Fibroblast of skin of right biceps (primary cell): ENCODE measurements at regions not wholly inside any gene's neighbourhood (a gene's known extent, or its start where the extent isn't known, plus 50 kb on each side); places are given as distances from the start of the nearest gene placed in this dataset.
"Not testable (repeated sequence)": the region's sequence is repeated elsewhere in the genome, so short reads cannot be mapped to it uniquely, and the experiment has no call there.

ENCODE experiments used
- DNase-seq: peaks from one replicate; pipeline ENCODE4 v3.0.0-alpha.2; 2013

DNA sequence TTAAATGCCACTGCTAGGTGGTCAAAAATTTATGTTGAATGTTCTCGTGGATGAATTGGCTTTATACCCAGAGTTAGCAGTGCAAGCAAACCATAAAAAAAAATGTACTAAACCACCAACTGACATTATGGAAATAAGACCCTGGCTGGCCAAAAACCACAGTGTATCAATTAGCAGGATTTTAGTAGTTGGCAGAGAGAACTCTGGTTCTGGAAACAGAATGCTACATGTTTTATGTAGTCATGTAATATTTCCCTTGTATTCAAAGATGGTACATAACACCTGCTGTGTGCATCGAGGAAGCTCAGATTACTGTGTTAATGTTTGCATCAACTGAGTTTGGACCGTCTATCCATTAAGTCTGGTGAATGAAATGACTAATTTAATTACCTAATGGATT lies 618.5 kb downstream of the CCSER2 start:
- no peak for DNase-seq

DNA sequence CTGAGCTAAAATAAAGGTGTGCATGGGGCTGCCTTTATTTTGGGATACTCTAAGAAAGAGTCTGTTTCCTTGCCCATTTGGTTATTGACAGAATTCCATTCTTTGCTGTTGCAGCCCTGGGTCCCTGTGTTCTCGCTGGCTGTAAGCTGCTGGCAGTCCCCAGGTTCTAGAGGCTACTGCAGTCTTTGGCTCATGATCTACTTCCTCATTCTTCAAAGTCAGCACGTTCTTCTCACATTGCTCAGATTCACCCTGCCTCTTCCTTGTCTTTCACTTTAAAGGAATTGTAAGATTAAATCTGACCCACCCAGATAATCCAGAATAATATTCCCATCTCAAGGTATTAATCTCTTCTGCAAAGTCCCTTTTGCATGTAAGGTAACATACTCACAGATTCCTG lies 620.3 kb downstream of the CCSER2 start:
- no peak for DNase-seq

DNA sequence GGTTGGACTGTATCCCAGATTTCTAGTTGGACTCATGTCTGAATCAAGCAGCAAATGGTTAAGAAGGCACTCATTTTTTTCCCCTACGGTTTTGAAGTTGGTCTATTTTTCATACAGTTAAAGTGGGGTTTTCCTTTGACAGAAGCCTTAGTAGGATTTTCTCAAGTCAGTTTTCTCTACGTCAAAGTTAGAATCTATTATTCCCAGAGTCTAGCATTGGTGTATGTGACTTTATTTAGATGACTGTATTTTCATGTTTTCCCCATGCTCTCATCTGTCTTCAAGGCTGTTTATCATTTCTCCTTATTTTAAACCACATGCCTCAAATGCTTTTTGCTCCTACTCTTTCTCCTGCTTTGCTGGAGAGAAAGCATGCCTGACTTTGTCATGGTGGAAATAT lies 623.2 kb downstream of the CCSER2 start:
- no peak for DNase-seq

DNA sequence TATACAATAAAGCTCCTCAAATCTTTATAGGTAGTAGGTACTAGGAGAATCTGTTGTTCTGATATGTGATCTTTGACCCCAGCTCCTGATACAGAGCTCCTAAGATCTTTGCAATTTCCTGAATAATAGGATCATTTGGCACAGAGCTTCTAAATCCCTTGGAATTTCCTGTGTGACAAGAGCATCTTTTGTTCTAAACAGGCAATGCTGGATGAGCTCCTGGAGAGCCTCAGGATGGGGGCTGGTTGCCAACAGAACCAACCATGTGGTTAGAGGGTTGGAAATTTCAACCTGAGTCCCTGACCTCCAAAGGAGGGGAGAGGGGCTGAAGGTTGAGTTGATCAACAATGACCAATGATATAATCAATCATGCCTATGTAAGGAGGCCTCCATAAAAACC lies 629.0 kb downstream of the CCSER2 start:
- DNase-seq = no peak

DNA sequence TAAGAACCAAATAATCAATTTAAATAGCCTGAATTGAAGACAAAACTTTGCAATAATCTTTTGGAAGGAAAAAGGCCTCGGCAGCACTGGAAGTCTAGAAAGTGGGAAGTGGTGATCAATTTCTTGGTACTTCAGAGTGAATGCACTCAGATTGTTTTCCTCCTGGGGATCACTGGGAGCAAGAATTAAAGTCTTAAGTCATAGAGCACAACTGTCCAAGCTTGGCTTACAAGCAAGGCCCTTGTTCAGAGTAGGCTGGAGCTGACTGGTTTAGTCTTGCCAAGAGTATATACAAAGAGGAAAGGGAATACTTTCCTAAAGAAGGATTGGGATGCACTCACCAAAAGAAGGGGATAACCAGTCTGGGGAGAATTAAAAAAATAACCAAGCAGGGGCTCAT lies 637.1 kb downstream of the CCSER2 start:
- no peak for DNase-seq

DNA sequence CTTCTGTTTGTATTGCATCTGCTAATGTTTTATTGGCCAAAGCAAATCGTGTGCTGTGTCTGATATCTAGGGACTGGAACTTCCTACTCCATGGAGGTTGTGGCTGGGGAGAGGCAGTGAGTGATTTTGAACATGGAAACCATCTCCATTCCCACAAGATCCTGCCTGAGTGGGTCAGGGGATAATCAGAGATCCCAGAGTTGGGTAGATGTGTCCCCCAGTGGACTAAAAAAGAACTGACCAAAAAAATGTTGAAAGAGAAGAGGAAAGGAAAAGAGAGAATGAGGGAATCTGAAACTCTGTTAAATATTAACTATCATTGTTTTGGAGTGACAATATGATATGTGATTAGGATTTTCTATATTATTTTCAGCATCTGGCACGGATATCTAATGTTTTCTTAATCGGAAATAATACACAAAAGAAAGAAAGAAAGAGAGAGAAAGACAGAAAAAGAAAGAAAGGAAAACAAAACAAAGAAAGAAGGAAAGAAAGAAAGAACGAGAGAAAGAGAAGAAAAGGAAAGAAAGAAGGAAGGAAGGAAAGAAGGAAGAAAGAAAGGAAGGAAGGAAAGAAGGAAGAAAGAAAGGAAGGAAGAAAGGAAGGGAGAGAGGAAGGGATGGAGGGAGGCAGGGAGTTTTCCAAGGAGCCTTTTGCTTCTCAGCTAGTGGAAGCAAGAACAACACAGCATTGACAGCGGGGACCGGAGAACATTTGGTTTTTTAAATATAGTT lies 638.5 kb downstream of the CCSER2 start:
- no peak for DNase-seq

DNA sequence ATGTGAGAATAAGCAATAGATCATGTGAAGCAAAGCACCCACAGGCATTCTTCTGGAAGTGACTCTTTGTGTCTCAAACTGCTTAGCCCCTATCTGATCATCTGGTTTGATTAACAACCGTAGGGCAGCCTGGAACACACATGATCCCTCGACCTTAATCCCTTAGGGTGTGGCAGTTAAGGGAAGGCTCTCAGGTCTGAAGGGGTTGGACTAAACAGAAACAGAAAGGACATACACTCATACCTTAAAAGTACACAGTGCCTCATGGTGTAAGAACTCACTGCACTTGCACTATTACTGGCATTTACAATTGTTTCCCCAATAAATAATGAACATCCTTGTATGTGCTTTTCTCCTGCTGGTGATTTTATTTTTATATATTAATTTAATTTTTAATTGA lies 640.9 kb downstream of the CCSER2 start:
- DNase-seq = not testable (repeated sequence)

DNA sequence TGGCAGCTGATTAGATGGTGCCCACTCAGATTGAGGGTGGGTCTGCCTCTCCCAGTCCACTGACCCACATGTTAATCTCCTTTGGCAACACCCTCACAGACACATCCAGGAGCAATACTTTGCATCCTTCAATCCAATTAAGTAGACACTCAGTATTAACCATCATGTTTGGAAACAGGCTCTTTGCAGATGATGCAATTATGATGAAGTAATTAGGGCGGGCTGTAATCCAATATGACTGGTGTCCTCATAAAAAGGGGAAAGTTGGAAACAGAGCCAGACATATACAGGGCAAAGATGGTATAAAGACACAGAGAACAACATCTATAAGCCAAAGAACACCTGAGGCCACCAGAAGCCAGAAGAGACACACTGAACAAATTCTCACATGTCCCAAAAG lies 658.6 kb downstream of the CCSER2 start:
- DNase-seq = no peak

DNA sequence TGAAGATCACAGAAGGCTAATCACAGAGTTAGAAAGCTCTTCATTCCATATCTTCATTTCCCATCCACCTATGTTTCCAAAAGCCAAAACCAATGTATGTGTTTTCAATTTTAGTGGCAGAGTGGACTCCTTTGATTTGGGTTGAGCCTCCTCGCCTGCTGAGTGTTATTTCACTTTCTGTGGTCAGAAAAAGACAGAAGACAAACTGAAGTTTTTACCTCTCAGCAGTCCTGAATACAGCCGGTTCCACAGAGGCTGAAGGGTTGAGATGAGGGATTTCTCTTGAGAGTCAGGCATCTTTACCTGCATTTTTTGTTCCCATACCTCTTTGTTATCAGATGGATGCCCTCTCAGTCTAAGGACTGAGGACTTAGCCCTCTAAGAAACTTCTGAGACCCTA lies 659.6 kb downstream of the CCSER2 start:
- no peak for DNase-seq

DNA sequence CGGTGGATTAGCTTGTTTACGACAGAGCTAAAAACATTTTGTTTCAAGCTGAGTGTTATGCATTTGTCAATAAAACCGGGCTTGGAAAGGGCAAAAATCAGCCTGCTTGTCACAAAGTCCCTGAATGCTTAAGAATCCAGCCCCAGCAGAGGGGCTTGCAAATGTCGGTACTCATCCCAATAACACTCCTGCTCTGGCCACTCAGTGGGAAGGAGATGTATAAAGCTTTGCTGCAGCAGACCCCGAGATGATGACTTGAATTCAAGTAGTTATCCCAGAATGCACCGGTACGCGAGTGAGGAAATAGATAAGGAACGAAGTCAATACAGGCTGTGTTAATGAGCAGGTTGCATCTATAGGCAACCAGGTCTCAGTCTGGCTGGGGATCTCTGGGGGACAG lies 662.3 kb downstream of the CCSER2 start:
- DNase-seq = no peak

DNA sequence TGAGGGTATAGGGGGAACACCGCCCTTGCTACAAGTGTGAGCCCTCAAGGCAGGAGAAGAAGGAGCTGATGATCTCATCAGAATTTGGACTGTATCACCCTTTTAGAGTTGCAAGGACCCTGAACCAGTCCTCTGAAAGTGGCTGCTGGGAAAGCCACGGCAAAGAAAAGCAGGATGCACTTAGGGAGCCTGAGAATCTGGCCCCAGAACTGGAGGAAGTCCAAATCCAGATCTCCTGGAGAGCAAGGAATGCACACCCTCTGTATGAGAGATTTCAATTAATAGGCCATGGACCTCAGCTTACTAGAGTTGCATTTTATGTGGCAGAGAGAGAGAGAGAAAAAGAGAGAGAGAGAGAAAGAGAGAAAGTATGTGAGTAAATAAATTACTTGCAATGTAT lies 662.9 kb downstream of the CCSER2 start:
- no peak for DNase-seq

DNA sequence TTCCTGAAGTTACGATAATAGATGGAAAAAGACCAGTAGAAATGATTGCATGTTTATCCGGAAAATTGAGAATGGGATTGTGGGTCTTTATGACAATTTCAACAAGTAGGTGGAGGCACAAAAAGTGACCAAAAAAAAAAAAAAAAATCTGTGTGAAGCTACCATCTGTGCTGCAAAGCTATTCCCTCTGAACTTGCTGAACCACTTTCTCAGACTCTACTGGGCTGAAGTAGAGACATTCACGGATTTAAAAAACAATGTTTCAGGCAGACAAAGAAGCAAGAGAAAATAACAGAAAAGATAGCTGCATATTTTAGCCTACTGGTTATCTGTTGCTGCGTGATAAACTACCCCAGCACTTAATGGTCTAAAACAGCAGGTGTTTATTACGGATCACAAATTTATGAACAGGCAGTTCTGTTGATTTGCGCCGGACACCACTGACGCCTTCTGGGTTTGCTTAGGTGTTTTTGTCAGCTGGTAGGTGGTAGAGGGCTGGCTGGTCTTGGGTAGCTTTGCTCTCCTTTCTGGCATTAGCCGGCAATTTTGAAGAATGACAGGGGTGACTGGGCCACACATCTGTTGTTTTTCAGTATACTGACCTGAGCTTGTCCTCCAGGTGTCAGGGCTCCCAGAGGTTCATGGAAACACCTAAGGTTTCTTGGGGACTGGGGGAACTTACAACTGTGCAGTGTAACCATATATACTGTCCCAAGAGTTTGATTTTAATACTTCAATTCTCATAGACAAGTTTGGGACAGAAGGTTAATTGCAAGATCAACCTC lies 665.1 kb downstream of the CCSER2 start:
- no peak for DNase-seq

DNA sequence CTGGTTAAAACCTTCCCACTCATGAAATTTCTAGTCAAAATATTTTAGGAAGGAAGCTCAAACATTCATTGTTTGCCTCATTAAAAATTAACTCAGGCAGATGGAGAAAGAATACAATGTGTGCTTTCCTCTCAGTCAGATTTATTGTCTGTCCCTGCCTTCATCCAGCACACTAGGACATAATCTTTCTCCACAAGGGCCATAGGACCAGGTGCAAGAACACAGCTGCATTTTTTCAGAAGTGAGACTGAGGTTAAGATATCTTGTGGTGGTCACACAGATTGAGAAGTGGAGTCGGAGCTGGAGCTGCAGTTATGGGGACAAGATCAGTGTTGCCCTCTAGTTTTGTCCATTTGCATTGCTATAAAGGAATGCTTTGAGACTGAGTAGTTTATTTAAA lies 666.3 kb downstream of the CCSER2 start:
- no peak for DNase-seq

DNA sequence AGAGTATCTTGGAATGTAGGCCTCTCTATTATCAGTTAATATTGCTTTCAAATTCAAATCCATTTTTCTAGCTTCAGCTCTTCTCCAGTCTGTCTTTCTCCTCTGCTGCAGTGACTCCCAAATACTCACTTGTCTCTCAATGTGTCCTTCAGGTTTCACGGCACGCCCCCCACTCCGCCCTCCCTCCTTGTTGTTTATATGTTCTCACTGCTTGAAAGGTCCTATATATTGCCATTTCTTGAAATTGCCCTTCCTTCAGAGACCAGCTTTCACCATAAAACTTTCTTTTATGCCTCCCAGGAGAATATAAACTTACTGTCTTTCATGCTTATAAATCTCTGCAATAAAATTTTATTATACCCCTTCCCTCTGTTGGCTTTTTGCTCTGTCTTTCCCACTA lies 668.2 kb downstream of the CCSER2 start:
- no peak for DNase-seq

DNA sequence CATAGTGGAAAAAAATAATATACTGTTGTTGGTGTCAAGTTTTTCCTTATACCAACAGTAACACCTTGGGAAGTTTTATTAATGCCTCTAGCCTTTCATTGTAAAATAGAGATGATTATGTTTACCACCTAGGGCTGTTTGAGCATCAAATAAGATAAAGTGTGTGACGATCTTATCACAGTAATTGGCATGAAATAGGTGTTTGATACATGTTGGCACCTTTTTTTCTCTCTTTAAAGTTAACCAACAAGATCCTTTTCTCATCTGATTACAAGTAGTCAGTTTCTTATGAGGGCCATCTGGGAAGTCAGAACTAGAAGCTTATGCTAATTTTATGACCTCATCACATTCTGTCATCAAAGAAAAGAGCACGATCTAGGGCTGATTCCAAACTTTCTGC lies 669.5 kb downstream of the CCSER2 start:
- no peak for DNase-seq

DNA sequence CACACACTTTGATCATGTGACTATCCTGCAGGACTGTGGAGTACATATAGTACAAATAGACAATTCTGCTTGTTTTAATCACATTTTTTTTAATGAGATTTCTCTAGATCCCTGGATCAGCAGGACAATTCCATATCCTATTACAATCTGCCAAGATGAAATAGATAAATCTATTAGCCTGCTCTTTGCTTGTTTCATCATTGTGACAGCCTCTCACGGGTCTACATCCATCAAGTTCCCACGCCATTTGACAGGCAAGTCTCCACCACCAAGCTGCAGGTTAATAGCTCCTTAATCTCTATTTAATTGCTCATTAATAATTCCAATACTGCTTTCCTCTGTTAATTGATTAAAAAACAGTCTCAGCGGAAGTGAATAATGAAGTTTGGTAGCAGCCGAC lies 671.5 kb downstream of the CCSER2 start:
- DNase-seq = no peak

DNA sequence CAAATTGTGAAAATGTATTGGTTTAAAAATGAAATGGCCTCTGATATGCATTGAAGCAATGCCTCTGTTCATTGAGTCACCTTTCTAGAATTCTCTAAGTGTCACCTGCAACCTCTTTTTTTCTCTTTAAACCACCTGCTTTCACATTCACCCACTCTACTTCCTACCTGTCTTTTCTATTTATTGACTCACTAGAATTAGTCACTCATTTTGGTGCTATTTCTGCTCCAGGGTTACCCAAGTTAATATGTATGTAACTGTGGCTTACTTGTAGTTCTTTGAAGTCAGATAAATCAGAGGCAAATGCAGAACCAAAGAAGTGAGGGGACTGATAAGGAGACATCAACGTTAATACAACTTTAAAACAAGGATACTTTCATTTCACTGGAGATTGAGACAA lies 674.7 kb downstream of the CCSER2 start:
- no peak for DNase-seq

DNA sequence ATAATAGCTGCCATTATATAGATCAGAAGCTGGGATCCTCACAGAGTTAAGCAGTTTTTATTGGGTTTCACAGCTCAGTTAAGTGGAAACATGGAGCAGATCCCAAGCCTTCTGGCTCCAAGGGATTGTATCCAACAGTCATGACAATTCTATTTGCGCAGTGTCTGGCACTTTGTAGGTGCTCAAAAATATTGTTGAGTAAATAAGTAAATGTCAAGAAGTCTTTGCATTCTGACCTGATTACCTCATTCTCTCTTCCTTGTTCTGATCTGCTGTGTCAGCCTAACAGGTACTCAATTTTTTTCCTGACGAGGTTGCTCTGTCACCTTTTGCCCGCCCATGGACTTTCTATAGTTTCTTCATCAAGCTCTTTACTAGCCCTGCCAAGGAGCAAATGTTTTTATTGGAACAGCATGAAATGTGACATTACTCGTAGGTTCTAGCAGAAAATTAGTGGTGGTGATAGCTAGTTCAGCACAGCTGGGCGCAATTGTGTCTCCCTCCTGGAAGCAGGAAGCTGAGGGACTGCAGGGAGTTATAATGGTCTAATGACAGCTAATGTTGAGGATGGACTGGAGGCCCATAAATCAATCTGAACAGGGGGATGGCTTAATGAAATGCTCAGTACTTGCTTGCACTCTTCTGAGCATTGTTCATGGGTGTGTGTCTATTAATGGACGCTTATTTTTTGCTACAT lies 680.2 kb downstream of the CCSER2 start:
- DNase-seq = no peak

DNA sequence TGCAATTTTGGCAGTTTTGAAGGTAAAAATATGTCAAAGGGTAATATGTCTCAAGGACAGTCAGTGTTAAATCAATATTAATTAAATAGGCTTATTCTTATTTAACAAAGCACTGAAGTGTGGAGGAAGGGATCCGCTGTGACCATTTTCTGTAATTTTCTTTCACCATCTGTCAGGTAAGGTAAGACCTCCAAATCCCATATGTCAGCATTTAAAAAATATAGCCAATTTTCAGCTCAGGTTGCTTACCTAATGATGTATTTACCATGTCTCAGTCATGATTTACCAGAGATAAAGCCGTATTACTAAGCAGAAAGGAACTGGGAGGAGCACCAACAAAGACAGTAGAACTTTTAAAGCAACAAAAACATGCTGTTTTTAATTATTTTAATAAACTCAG lies 683.9 kb downstream of the CCSER2 start:
- DNase-seq = no peak

DNA sequence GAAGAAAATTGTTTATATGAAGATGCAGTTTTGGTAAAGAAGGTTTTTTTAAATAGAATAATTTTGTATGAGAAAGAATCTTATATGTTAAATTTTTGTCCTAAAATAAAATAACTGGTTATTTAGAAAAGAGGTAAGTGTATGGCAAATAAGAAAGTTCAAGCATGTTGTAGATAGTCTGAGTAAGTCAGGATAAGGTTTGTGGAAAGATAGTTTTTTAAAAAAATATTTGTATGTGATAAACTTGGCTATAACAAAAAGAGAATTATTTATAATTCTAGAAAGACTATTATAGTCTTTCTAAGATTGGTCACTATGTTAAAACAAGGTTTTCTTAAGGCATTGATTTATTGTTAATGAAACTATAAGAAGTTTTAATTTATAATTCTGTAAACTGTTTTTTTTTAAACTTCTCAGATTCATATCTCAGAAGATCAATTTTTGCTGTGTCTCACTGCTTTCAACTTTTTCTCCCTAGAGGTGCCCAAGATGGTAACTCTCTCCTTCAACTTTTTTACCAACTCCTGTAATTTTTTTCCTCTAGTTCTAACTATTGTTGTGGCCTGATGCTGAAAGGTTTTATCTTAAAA lies 698.6 kb downstream of the CCSER2 start:
- DNase-seq = no peak

DNA sequence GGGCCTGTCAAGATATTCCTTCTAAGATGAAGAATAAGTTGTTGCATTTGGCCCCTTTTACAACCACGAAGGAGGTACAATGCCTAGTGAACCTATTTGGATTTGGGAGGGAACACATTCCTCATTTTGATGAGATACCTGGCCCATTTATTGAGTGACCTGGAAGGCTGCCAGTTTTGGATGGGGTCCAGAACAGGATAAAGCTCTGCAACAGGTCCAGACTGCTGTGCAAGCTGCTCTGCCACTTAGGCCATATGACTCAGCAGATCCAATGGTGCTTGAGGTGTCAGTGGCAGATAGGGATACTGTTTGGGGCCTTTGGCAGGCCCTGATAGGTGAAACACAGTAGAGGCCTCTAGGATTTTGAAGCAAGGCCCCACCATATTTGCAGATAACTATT lies 704.6 kb downstream of the CCSER2 start:
- DNase-seq = no peak

DNA sequence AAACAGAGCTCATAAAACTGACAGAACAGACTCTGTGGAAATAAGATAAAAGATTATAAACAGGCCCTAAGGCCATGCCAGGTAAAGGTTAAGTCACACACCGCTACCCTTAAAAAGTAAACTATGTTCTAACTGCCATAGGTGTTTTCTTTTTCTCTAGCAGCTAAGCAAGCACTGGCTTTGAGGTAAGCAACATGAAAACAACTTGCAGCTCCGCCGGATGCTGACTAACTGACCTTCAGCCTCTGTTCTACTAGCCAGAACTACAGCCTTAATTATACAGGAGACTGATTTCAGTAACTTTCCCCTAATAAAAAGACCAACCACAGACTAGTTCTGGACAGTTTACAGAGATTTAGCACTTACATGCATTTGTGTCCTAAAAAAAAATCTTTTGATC lies 708.3 kb downstream of the CCSER2 start:
- DNase-seq = no peak

DNA sequence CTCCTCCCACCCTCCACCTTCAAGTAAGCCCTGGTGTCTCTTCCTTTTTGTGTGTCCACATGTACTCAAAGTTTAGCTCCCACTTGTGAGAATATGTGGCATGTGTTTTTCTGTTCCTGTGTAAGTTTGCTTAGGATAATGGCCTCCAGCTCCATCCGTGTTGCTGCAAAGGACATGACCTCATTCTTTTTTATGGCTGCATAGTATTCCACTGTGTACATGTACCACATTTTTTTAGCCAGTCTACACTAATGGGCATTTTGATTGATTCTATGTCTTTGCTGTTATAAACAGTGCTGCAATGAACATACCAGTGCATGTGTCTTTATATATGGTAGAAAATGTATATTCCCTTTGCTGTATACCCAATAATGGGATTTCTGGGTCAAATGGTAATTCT lies 710.9 kb downstream of the CCSER2 start:
- no peak for DNase-seq

DNA sequence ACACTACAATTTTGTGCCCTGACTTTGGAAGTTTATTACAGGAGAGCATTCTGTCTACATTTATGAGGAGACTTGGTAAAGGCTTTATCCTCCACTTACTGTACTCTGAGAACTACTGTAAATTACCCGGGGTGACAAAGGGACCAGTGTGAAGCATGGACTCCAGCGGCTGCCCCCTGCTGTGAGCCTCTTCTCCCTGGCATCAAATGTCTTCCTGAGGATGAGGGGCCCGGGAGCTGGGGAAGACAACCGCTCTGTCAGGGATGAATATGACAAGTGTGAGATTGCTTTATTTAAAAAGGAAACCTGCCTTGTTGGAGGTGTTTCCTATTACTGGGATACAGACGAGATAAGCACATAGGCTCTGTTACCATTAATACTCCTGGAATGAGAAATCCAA lies 714.8 kb downstream of the CCSER2 start:
- DNase-seq = no peak
